AG08395 (cell line): ENCODE measurements at regions not wholly inside any gene's neighbourhood (a gene's known extent, or its start where the extent isn't known, plus 50 kb on each side); places are given as distances from the start of the nearest gene placed in this dataset.

Experiments used
- DNase-seq: peaks from one replicate; pipeline ENCODE4 v3.0.0; 2012; ENCODE audit warnings: mixed read lengths, low spot score

DNA sequence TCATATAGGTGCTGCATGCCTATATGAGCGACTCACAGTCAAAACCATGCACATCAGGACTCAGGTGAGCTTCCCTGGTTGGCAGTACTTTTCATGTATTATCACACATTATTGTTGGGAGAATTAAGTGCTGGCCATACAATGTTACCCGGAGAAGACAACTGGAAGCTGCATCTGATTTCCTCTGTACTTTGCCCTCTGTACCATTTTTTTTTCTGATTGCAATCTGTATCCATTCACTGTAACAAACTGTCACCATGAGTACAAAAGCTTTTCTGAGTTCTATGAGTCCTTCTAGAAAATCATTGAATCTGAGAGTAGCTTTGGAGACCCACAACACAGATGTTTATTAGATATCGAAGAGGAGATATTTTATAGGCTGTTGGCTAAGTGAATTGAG is 651.0 kb downstream of the NR2F1-AS1 start:
- DNase-seq: no peak

DNA sequence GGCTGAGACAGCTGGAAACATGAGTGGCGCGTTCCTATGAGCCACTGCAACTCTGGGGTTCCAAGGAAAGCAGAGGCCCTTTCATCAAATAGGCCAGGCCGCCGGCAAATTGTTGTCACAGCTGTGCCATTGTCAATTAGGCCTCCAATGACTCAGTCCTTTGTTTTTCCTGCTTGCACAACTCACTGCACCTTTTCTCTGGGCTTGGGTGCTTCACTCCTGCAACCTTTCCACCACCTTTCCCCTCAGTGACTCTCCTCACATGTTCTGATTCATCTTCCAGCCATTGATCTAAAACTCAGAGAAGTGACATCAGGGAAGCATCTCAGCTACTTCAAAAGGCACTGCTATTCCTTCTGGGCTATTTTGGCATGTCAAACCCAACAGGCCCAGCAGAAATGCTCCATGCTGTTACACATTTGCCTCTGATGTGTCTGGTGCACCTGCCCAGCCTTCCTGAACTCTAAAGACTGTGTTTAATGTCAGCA is 653.7 kb downstream of the NR2F1-AS1 start:
- DNase-seq: no peak

DNA sequence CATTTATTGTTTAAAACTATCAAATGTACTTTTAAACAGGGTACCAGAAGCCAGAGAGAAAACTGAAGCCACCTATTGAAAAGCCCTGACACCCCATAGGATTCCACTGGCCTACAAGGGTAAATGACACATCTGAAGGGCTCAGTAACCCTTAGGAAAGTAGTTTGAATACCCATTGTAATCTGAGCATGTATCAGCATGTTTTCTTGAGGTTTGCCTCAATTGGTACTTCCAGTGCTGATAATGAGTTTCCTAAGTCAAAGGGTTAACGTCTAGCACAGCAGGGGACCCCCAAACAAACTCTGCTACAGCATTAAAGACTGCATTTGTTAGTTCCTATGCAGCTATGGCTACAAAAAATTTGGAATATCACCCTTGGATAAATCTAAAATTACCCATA is 657.1 kb downstream of the NR2F1-AS1 start:
- DNase-seq: no peak

DNA sequence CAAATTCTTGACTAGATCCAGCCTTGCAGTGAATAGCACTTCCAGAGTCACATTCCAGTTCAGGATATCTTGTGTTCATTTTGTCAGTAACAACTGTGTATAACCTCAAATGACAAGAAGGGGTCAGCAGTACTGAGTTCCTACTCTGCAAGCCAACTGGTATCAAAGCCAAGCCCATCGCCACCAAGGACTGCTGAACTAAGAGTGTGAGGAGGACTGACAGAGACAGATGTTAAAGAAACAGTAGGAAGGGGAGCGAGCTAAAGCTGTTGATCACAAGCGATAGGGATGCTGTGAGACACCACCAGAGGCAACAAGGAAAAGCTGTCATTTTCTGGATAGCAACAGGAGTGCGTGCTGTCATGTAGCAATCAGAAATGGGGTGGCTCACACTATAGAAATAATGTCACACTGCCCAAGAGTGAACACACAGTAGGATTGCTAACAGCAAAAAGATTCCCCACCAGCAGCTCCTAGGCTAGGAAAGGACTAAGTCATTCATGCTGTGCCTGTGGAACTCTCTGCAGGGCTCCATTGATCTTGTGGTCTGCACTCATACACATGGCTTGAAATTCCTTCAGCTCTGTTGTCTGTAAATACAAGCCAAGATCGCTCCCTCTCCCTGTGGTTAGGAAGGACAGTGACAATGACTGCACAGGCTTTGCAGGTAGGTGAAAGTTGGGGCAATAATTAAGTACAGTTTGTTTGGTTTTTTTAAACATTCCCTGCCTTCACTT is 658.6 kb downstream of the NR2F1-AS1 start:
- DNase-seq: no peak

DNA sequence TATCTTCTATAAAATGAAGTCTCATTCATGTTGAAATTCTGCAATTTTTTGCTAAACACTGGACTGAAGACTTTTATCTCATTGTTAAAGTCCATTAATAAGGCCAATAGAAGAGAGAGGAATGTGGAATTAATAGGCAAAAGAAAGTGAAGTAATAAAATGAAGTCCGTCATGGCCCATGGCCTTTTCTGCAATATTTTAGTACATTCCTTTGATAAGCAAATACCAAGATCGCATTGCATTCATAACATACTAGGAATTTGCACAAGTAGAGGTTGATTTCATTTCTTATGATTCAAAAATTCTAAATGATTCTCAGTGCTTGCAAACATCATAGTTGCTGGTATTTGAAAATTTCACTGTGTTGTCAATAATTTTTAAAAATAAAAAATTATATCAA is 664.0 kb downstream of the NR2F1-AS1 start:
- DNase-seq: no peak

DNA sequence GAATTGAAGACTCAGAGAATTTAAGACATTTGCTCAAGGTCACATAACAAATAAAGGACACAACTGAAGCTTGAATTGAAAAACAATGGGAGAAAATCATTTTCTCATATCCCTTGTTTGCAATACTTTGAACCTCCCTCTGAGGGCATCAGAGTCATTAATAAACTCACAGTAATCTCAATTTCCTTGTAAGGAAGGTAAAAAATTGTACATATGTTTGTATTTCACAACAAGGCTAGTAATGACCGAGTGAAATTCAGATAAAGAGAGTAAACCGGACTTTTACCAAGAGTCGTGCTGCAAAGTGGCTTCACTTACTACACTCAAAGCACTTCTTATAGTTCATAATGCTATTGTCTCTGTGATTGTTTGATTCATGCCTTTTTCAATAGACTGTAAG is 665.0 kb downstream of the NR2F1-AS1 start:
- peak; percentile 15 for DNase-seq

DNA sequence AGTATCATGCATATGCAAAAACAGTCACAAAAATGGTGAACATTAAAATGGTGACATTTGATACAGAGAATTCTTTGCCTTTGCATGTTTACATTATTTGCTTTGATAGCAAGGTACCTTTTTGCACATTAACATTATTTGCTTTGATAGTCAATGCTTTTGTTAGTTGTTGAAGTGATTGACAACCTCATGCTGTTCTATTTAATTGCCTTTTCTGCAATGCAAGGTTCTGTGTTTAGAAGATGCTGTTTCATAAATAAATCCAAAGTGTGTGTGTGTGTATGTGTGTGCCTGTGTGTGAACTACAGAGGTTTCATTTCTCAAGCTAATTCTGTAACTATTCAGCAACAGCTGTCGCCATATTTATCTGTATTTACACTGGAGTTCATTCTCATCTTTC is 668.7 kb downstream of the NR2F1-AS1 start:
- no peak for DNase-seq

DNA sequence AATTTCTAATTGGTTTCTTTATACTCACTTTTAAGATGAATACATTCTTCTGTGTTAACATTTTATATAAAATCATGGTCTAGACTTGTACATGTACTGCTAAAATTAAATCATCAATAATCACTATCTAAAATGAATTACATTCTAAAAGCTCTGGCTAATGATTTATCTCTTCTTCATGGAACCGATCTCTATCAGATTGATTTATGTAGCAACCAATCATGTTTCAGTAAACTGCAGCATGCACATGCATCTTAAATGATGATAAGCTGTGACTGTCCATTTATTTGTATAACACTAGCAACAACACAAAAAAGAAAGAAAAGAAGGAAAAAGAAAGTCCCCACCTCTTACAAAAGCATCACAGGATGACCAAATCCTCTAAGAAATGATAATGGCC is 669.2 kb downstream of the NR2F1-AS1 start:
- no peak for DNase-seq

DNA sequence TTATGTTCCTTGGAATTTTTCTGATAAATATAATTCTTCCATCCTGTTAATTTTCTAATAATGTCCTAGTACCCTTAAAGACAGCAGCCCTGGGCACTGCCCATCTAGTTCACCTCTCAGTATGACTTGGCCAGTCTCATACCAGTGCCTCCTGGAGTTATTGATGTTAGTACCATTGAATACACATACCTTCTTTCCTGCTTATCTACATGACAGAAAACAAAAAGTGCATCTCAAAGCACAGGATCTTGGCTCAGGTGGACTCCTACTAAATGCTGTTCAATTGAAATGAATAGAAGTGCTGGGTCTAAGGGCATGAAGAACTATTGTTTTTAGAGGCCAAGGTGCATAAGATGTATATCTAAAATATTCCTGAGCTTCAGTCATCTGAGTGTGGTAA is 669.7 kb downstream of the NR2F1-AS1 start:
- DNase-seq: no peak

DNA sequence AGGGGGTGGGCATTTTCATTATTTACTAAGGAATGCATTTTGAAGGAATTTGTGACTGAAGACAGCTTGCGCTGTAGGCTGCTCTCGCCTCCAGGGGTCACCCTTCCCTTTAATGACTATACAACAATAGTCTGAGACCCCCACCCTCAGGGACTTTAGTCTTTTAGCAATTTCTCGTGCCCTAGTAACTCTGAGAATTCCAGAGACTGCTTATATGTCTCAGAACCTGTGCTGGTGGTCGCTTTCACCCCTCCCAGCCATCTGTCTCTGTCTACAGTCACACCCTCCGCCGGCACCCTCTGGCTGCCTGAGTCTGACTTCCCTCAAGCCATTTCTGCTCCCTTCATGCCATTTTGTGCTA is 671.4 kb downstream of the NR2F1-AS1 start:
- DNase-seq: no peak

DNA sequence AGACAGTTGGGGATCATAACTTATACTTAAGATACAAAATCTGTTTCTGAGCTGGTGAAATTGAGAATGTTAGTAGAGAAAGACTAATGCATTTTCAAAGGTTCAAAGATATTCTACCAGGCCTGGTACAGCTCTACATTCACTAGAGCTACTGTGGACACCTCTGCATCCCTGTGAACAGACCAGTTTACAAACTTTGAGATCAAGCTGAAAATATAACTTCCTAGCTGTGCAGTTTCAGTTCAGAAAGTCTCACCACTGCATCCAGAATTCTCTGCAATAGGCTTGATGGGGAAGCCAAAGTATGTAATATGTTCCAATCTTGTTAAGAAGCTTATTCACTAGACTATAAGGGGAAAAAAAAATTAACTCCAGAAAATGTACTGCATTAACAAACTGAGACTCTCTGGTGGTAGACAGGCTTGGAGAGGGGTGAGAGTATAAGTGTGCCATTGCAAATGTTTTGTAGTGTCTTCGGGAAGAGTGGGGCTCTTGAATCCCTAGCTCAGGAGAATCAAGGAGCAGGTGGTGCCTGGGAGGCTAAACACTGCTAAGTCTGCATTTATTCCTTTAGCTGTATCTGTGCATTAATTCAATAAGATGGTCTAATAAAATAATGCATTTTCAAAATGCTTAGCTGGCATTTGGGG is 671.9 kb downstream of the NR2F1-AS1 start:
- DNase-seq: no peak

DNA sequence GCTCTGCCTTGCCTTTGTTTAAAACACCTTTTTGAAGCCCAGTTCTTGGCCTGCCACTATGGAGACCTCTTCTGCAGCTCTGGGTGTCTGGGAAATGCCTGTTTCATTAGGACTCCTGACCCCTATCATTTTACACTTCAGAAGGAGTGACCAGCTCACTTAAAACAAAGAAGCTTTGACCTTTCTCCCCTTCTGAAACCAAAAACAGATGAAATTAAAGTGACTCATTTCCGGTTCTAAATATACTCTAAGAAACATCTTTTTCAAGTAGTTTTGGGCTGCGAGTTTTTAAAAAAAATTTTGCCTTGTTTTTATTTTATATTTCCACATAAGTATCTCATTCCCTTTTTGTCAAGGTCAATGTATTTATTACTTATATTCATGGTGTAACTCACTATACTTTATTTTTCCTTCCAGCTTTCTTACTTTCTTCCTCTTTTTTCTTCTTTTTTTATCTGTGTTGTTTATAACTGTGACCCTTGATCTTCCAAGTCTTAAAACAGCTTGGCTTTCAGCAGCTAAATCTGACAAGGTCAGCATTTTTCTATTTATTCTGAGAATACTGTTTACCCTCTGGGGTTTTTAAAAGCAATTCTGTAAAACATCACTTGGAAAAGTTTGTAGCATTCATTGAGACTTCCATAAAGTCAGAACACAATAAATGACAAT is 672.9 kb downstream of the NR2F1-AS1 start:
- peak; percentile 18 for DNase-seq

DNA sequence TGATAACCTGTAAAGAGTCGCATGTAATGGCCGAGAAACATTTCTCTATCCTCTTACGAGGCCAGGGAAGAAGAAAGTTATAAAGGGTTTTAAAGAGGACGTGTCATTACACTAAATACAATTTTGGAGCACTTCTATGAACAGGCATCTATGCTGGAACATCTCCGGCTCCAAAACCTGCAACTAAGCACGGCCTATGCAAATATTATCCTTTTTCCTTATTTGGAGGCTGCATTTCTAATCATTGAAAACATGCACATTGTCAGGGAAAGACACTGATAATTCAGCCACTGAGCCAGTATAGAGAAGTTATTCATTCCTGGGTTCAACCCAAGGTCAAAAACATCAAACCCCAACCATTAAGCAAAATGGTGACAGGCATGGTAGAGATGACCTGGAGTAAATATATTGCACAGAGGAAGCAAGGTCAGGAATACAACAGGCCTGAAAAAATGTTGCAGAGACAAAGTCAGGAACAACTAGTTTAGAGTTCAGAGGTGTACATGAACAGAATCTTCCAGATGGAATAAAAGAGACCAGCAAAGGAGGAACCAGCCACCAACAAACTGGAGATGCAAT is 674.1 kb downstream of the NR2F1-AS1 start:
- DNase-seq: no peak

DNA sequence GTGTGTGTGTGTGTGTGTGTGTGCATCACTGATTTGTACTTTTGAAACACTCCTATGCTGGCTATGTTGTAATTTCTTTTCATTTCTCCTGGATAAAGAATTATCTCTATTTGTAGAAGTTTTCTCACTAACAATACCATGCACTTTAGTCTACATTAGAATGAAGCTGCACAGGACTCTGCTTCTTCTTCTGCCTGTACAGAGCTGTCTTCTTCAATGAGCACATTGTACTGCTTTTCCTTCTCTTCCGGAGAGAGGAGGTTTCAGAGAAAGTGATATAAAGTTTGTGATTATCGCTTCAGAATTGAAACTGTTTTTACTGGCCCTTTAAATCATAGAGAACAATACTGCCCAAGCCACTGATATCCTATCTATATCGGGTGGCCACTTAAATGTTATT is 677.0 kb downstream of the NR2F1-AS1 start:
- DNase-seq: no peak

DNA sequence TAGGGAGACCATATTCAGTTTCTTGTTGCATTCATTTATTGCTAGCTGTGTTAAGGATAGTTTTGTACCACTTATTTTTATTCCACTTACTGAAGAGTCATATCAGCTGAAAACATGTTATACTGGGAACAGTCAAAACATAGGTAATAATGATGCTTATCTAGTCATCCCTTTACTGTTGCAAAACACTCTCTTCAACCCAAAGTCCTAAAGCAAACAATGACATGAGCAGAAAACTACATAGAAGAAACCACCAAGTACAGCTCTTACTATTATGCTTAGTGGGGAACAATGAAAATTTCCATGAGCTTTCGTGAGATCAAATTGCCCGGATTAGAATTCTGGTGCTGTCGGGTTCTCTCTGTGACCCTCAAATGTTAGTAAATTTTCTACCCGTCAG is 681.4 kb downstream of the NR2F1-AS1 start:
- DNase-seq: no peak

DNA sequence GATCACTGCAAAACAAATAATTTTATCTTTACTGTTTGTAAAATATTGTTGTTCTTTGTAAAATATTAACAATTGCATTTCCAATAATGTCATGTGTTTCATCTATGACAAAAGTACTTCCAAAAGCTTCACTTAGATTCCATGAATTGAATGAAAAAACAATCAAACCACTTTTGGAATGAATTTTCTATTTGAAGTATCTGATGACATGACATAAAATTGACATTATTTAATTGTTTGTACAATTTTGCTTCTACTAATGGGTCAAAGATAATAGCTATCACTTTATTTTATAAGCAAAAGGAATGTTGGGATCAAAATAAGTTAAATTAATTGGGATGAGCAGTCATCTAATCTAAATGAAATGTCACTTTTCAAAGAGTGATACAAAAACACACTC is 684.3 kb downstream of the NR2F1-AS1 start:
- no peak for DNase-seq

DNA sequence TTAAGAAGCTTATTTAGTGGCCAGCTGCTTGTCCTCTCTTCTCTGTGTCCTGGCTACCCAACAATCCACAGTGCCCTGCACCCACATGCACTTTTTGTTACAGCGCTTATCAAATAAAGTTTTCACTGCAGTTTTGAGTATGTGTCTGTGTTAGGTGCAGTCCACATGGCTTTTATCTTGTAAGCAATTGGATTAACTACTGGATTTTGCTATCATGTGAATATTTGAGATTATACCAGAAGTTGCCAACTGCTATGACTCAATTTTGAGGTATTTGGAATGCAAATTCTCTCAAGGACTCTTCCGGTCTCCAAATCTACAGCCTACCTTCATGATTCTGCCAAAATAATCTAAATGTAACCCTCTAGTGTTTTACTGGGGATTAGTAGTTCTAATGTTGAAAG is 690.2 kb downstream of the NR2F1-AS1 start:
- DNase-seq: peak; percentile 15

DNA sequence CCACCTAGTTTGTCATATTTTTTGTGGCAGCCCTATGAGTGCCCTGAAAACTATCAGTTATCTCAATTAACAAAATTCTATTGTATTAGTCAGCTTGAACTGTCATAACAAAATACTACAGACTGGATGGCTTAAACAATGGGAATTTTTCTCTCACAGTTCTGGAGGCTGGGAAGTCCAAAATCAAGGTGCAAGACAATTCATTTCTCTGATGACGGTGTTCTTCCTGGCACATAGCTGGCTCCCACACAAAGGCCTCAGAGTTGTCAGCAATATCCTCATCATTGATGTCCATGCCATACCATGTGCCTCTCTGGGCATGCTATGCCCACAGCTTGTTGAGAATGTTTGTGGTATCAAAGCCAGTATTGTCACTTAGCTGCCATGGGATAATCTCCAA is 691.9 kb downstream of the NR2F1-AS1 start:
- no peak for DNase-seq

DNA sequence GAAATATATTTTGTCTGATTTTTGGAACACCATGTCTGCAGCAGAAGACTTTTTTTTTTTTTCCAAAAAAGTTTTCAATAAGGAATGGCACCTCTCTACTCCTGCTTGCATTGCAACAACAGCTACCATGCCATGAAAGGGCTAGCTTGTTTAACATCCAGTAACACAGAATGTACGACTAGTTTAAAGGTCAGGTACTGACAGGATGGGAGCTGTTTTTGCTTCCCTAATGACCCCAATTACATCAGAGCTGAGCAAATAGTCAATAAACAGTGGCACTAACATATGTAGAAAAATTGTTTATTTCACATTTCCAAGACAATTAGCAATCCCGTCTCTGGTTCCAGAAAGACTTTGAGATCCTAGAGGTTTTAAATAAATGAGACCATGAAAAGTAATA is 693.8 kb downstream of the NR2F1-AS1 start:
- DNase-seq: no peak

DNA sequence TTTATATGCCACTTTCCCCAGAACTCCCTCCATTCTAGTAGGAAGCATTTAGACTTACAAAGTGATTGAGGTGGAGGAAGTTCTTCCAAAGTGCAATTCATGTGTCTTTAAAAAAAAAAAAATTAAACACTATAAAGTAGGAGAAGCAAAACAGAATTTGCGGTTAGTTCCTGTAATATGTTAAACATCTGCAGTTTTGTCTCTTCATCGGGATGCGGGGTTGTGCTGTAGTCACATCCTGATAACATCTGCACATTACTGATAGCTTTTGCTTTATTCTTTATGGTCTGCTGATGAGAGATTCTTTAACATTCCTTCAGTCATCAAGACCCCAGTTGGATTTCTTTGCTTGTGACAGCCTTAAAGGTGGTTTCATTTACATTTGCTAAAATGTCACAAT is 694.3 kb downstream of the NR2F1-AS1 start:
- no peak for DNase-seq

DNA sequence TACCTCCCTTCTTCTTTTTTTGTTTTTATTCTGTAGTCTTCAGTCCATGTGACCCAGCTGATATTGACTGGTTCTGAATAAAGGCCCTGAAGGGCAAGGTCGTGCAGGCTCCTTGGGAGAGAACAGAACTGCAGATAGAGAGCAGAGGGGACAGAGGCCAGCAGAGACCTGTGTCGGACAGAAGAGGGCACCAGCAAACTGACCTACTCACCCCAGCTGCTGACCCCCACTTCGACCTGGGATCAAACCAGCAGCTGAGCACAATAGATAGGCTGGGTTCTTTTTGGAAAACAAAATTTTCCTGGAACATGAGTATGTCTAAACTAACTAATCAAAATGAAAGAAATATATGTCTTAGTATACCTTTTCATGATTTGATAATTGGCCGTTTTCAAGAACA is 695.1 kb downstream of the NR2F1-AS1 start:
- no peak for DNase-seq

DNA sequence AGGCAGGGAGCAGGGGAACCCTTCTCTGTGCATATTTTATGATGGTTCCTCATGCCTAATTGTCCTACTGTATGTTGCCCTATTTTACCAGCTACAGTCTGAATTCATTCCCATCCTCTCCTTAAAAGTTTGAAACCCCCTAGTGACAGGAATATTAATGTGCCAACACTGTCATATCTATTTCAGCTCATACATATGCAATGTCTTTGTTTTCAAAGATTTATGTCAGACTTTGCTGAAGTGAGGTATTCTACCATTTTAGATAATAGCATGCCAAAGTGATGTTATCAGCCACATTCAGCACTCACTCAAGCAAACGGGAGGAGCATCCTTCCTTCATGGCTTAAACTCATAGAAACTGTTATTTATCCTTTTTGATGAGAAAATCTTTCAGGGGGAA is 696.5 kb downstream of the NR2F1-AS1 start:
- no peak for DNase-seq
